HCT116 (cell line): ENCODE measurements at regions not wholly inside any gene's neighbourhood (a gene's known extent, or its start where the extent isn't known, plus 50 kb on each side); places are given as distances from the start of the nearest gene placed in this dataset.

ENCODE experiments used
- ATAC-seq: fragments of 200-7000 bp; cut with Tn5 transposase; 2 replicates; pipeline ENCODE4 v1.9.1; 2020; ENCODE audit warnings: mild to moderate bottlenecking, moderate library complexity
- BruUV-seq: library from RNA; stranded (reverse); fragments of 400-500 nt; replicated peaks from 2 replicates; lab custom pipeline; 2021; lab: Mats Ljungman, UMichigan
- CTCF ChIA-PET: fragments of 300-600 bp; sonication (Branson Sonifier 250); formaldehyde crosslinking; loops from one replicate; lab custom pipeline; 2021; ENCODE audit warnings: antibody characterized with exemption; lab: Charles Lee
- POLR2A ChIA-PET: fragments of 300-600, 350-600 bp; sonication (Branson Sonifier 250); formaldehyde crosslinking; loops from one replicate; lab custom pipeline; 2021; ENCODE audit warnings: antibody characterized with exemption; lab: Charles Lee
- RAD21 ChIA-PET, 2 experiments: fragments of 300-600 bp; sonication (Branson Sonifier 250); formaldehyde crosslinking; loops; one replicate each; lab custom pipeline; 2023; ENCODE audit warnings: low total read pairs in 2 of 2; ENCODE audit not compliant: uncharacterized antibody in 2 of 2, unreplicated experiment in 2 of 2, low non-redundant PET in 1 of 2; lab: Charles Lee
- DNase-seq: peaks from one replicate; pipeline ENCODE4 v3.0.0-alpha.2; 2010; ENCODE audit warnings: low read depth, low spot score
- H2AFZ ChIP-seq: fragments of 200-600 bp; shearing (Covaris generic), sonication (generic); 2 replicates; pipeline ENCODE4 v1.6.1; 2017; ENCODE audit warnings: low read depth, mixed run types, mixed read lengths, antibody characterized with exemption, low read length; ENCODE audit not compliant: poor library complexity, severe bottlenecking
- H3K27ac ChIP-seq: 2 replicates; pipeline ENCODE4 v1.5.1; 2012; ENCODE audit warnings: low read depth, low read length
- H3K27me3 ChIP-seq: fragments of 200-600 bp; sonication (generic); 2 replicates; pipeline ENCODE4 v1.6.1; 2016; ENCODE audit warnings: mixed run types, low read length, mixed read lengths; ENCODE audit not compliant: insufficient read depth
- H3K36me3 ChIP-seq, 2 experiments: fragments of 200-500 bp in 1 of 2; fragments of 200-600 bp in 1 of 2; sonication (Bioruptor generic) in 1 of 2; sonication (generic) in 1 of 2; 2 replicates each; pipeline versions ENCODE4 v1.5.1 to v1.6.1; 2014 to 2016; ENCODE audit warnings: low read length in 2 of 2, inconsistent platforms in 1 of 2, mixed read lengths in 1 of 2, mixed run types in 1 of 2; ENCODE audit not compliant: insufficient read depth in 2 of 2, control insufficient read depth in 1 of 2
- H3K4me1 ChIP-seq, 2 experiments: fragments of 200-600 bp in 1 of 2; sonication (generic) in 1 of 2; 2 replicates each; pipeline versions ENCODE4 v1.5.1 to v1.6.1; 2012 to 2017; ENCODE audit warnings: low read length in 2 of 2, inconsistent platforms in 1 of 2, mild to moderate bottlenecking in 1 of 2, mixed read lengths in 1 of 2, mixed run types in 1 of 2, moderate library complexity in 1 of 2; ENCODE audit not compliant: insufficient read depth in 2 of 2, control insufficient read depth in 1 of 2
- H3K4me2 ChIP-seq: fragments of 200-600 bp; sonication (generic); 2 replicates; pipeline ENCODE4 v1.6.1; 2017; ENCODE audit warnings: mixed run types, low read length, mixed read lengths
- H3K4me3 ChIP-seq, 2 experiments: fragments of 200-600 bp in 1 of 2; sonication (generic) in 1 of 2; replicated peaks in 1 of 2; 2 replicates each; pipeline ENCODE4 v1.5.1; 2011 to 2016; ENCODE audit warnings: low read length in 2 of 2, control low read depth in 1 of 2, low read depth in 1 of 2, mild to moderate bottlenecking in 1 of 2, mixed read lengths in 1 of 2, mixed run types in 1 of 2
- H3K79me2 ChIP-seq: fragments of 200-600 bp; sonication (generic); 2 replicates; pipeline ENCODE4 v1.6.1; 2017; ENCODE audit warnings: mild to moderate bottlenecking, mixed run types, low read length, moderate library complexity, mixed read lengths; ENCODE audit not compliant: insufficient read depth
- H3K9ac ChIP-seq: fragments of 200-600 bp; sonication (generic); 2 replicates; pipeline ENCODE4 v1.6.1; 2016; ENCODE audit warnings: low read length, mixed read lengths
- H3K9me2 ChIP-seq: fragments of 200-600 bp; sonication (generic), shearing (Covaris generic); 2 replicates; pipeline ENCODE4 v1.6.1; 2017; ENCODE audit warnings: mixed run types, mild to moderate bottlenecking, moderate library complexity; ENCODE audit not compliant: insufficient read depth
- H3K9me3 ChIP-seq, 2 experiments: fragments of 200-500 bp in 1 of 2; fragments of 200-600 bp in 1 of 2; sonication (Bioruptor generic) in 1 of 2; sonication (generic) in 1 of 2; 2 replicates each; pipeline ENCODE4 v1.6.1; 2014 to 2017; ENCODE audit warnings: low read length in 2 of 2, mixed read lengths in 2 of 2, inconsistent platforms in 1 of 2, low read depth in 1 of 2, mild to moderate bottlenecking in 1 of 2, mixed run types in 1 of 2, moderate library complexity in 1 of 2; ENCODE audit not compliant: control insufficient read depth in 1 of 2, insufficient read depth in 1 of 2
- H4K20me1 ChIP-seq: fragments of 200-600 bp; sonication (generic), shearing (Covaris generic); 2 replicates; pipeline ENCODE4 v1.6.1; 2017; ENCODE audit warnings: mixed run types, mild to moderate bottlenecking, moderate library complexity; ENCODE audit not compliant: insufficient read depth
- ATF3 ChIP-seq: IDR thresholded peaks from 2 replicates; pipeline ENCODE4 v1.6.1; 2012
- CBX3 ChIP-seq: IDR thresholded peaks from 2 replicates; pipeline ENCODE4 v1.6.1; 2012; ENCODE audit warnings: low read depth
- ELF1 ChIP-seq: IDR thresholded peaks from 2 replicates; pipeline ENCODE4 v1.6.1; 2012; ENCODE audit warnings: low read depth, borderline replicate concordance
- EZH2phosphoT487 ChIP-seq: fragments of 200-600 bp; IDR thresholded peaks from 2 replicates; pipeline ENCODE4 v1.6.1; 2018; ENCODE audit warnings: antibody characterized with exemption, borderline replicate concordance
- JUND ChIP-seq: IDR thresholded peaks from 2 replicates; pipeline ENCODE4 v1.6.1; 2012
- RAD21 ChIP-seq: IDR thresholded peaks from 2 replicates; pipeline ENCODE4 v1.6.1; 2012; ENCODE audit warnings: low read depth, mild to moderate bottlenecking
- SP1 ChIP-seq: IDR thresholded peaks from 2 replicates; pipeline ENCODE4 v1.6.1; 2012; ENCODE audit warnings: low read depth
- TCF7L2 ChIP-seq: IDR thresholded peaks from 2 replicates; pipeline ENCODE4 v1.7.0; 2011; ENCODE audit warnings: borderline replicate concordance, inconsistent platforms; ENCODE audit not compliant: insufficient read depth, insufficient read length; ENCODE audit errors: extremely low read depth
- intact Hi-C: fragments of 100-400 bp; cut with micrococcal nuclease; formaldehyde crosslinking; loops from 2 replicates; pipeline ENCODE4 v1.10.0; 2022

- BruUV-seq: no TSS peak
- no peaks in the 10 kb centered on the region for H3K79me2 ChIP-seq
- H3K4me1 ChIP-seq: no peaks in the 10 kb centered on the region
- ATAC-seq (no peak), DNase-seq (no peak)
- no peaks in the 10 kb centered on the region for H4K20me1 ChIP-seq
- peaks cover 41% of the 10 kb centered on the region for H3K27me3 ChIP-seq
- intact Hi-C loops: no loop called here
- H3K9me3 ChIP-seq: no peaks in the 10 kb centered on the region
- no peak overlapping the region for H3K4me2 ChIP-seq
- no peaks in the 10 kb centered on the region for H3K36me3 ChIP-seq
- H3K4me3 ChIP-seq: no peak overlapping the region
- no peak overlapping the region for H3K27ac ChIP-seq
- CTCF ChIA-PET: no interaction called here
- TF ChIP-seq EZH2phosphoT487 (no peak), ELF1 (no peak), JUND (no peak), SP1 (no peak)
- no peak overlapping the region for H3K9ac ChIP-seq
- POLR2A ChIA-PET: no interaction called here
- H2AFZ ChIP-seq: no peak overlapping the region
- no peaks in the 10 kb centered on the region for H3K9me2 ChIP-seq
- RAD21 ChIA-PET: no interaction called here
Measured at GRCh38 chr7:24510759-24511158, 62.5 kb upstream of the PALS2 start.

GRCh38 chr7:24517166-24517565, 56.1 kb upstream of the PALS2 start:
- no peak overlapping the region for H3K27ac ChIP-seq
- no peaks in the 10 kb centered on the region for H3K4me1 ChIP-seq
- ChIA-PET RAD21 (no interaction called here), POLR2A (no interaction called here), CTCF (no interaction called here)
- intact Hi-C loops: no loop called here
- no peaks in the 10 kb centered on the region for H3K36me3 ChIP-seq
- H3K79me2 ChIP-seq: no peaks in the 10 kb centered on the region
- peaks cover 42% of the 10 kb centered on the region for H3K27me3 ChIP-seq
- TF ChIP-seq TCF7L2 (no peak), ATF3 (no peak), CBX3 (no peak), RAD21 (no peak)
- H2AFZ ChIP-seq: no peak overlapping the region
- no peak for ATAC-seq
- no peaks in the 10 kb centered on the region for H3K9me2 ChIP-seq
- H3K9me3 ChIP-seq: no peaks in the 10 kb centered on the region
- DNase-seq: no peak
- no peak overlapping the region for H3K9ac ChIP-seq
- H4K20me1 ChIP-seq: no peaks in the 10 kb centered on the region
- H3K4me3 ChIP-seq: no peak overlapping the region
- no peak overlapping the region for H3K4me2 ChIP-seq
- BruUV-seq: no TSS peak
